ENCODE measurements at regions not wholly inside any gene's neighbourhood (a gene's known extent, or its start where the extent isn't known, plus 50 kb on each side); places are given as distances from the start of the nearest gene placed in this dataset.

GRCh38 chr12:114967151-114967550 lies 283.2 kb upstream of the TBX3 start:
- dilution Hi-C loops (cut with MboI; ENCODE audit: extremely low pct_ligation_motif_present, low sequenced_read_pairs): no loop called here
- POLR2A ChIA-PET: no interaction called here
- no peak overlapping the region for H3K27ac ChIP-seq (ENCODE audit: insufficient read depth, low read depth, low read length)
- no peak overlapping the region for H3K9ac ChIP-seq (replicated peaks; ENCODE audit: extremely low read depth, insufficient read depth, low read length)
- H3K79me2 ChIP-seq (ENCODE audit: control insufficient read depth, insufficient read depth, low read length): no peaks in the 10 kb centered on the region
- H3K4me3 ChIP-seq (replicated peaks in 1 of 3; ENCODE audit: insufficient read depth in 1 of 3, low read depth in 1 of 3, low read length in 3 of 3): no peak overlapping the region
- no TSS peak for BruUV-seq (replicated peaks)
- no peak overlapping the region for H2AFZ ChIP-seq (ENCODE audit: low read depth, low read length)
- no peaks in the 10 kb centered on the region for H3K9me3 ChIP-seq (replicated peaks; ENCODE audit: control insufficient read depth, insufficient read depth, low read length)
- no peak overlapping the region for H3K4me2 ChIP-seq (ENCODE audit: insufficient read depth, low read length)
- intact Hi-C loops (cut with micrococcal nuclease): no loop called here
- FAIRE-seq (no peak), DNase-seq (ENCODE audit: low read depth, low spot score) (no peak)
- H4K20me1 ChIP-seq (replicated peaks; ENCODE audit: control insufficient read depth, extremely low read depth, insufficient read depth, low read length): no peaks in the 10 kb centered on the region
- H3K36me3 ChIP-seq (ENCODE audit: control insufficient read depth in 2 of 2, extremely low read depth in 1 of 2, insufficient read depth in 2 of 2, low read length in 2 of 2): no peaks in the 10 kb centered on the region
- TF ChIP-seq MYC (IDR thresholded peaks at IDR 0.05; ENCODE audit: low read depth, low read length): no peak
- no peak for TF ChIP-seq JUN (IDR thresholded peaks at IDR 0.05; ENCODE audit: borderline replicate concordance, insufficient read depth, insufficient read length, low read depth)
- no peak for TF ChIP-seq FOS (IDR thresholded peaks at IDR 0.05; ENCODE audit: borderline replicate concordance, insufficient read depth, low read length)
- no peaks in the 10 kb centered on the region for H3K4me1 ChIP-seq (ENCODE audit: control insufficient read depth, extremely low read depth, insufficient read depth, low read length)
- CTCF ChIA-PET: no interaction called here
- no peaks in the 10 kb centered on the region for H3K27me3 ChIP-seq (ENCODE audit: control insufficient read depth in 2 of 2, insufficient read depth in 2 of 2, low read length in 2 of 2)
- H3K9me1 ChIP-seq (replicated peaks; ENCODE audit: control insufficient read depth, extremely low read depth, insufficient read depth, low read length): no peaks in the 10 kb centered on the region

- CTCF ChIA-PET: no interaction called here
- Histone ChIP-seq H2AFZ (ENCODE audit: low read depth, low read length) (no peak overlapping the region), H3K9ac (replicated peaks; ENCODE audit: extremely low read depth, insufficient read depth, low read length) (no peak overlapping the region), H3K4me3 (replicated peaks in 1 of 3; ENCODE audit: insufficient read depth in 1 of 3, low read depth in 1 of 3, low read length in 3 of 3) (no peak overlapping the region), H3K4me2 (ENCODE audit: insufficient read depth, low read length) (no peak overlapping the region), H3K79me2 (ENCODE audit: control insufficient read depth, insufficient read depth, low read length) (no peaks in the 10 kb centered on the region), H3K9me3 (replicated peaks; ENCODE audit: control insufficient read depth, insufficient read depth, low read length) (no peaks in the 10 kb centered on the region), H3K9me1 (replicated peaks; ENCODE audit: control insufficient read depth, extremely low read depth, insufficient read depth, low read length) (no peaks in the 10 kb centered on the region), H3K27ac (ENCODE audit: insufficient read depth, low read depth, low read length) (no peak overlapping the region), H4K20me1 (replicated peaks; ENCODE audit: control insufficient read depth, extremely low read depth, insufficient read depth, low read length) (no peaks in the 10 kb centered on the region), H3K4me1 (ENCODE audit: control insufficient read depth, extremely low read depth, insufficient read depth, low read length) (no peaks in the 10 kb centered on the region), H3K27me3 (ENCODE audit: control insufficient read depth in 2 of 2, insufficient read depth in 2 of 2, low read length in 2 of 2) (no peaks in the 10 kb centered on the region), H3K36me3 (ENCODE audit: control insufficient read depth in 2 of 2, extremely low read depth in 1 of 2, insufficient read depth in 2 of 2, low read length in 2 of 2) (no peaks in the 10 kb centered on the region)
- POLR2A ChIA-PET: no interaction called here
- dilution Hi-C loops (cut with MboI; ENCODE audit: extremely low pct_ligation_motif_present, low sequenced_read_pairs) (no loop called here), intact Hi-C loops (cut with micrococcal nuclease) (no loop called here)
- DNase-seq (ENCODE audit: low read depth, low spot score) (no peak), FAIRE-seq (no peak)
- no TSS peak for BruUV-seq (replicated peaks)
- TF ChIP-seq GATA2 (IDR thresholded peaks at IDR 0.05; ENCODE audit: insufficient read depth, insufficient read length, low read depth, low read length): no peak
- no peak for TF ChIP-seq CTCF (IDR thresholded peaks at IDR 0.05; ENCODE audit: extremely low read depth in 1 of 2, insufficient read depth in 1 of 2, low read depth in 1 of 2, low read length in 2 of 2)
- TF ChIP-seq POLR2A (IDR thresholded peaks at IDR 0.05; ENCODE audit: low read depth, low read length): no peak
- TF ChIP-seq FOS (IDR thresholded peaks at IDR 0.05; ENCODE audit: borderline replicate concordance, insufficient read depth, low read length): no peak
- TF ChIP-seq EZH2 (IDR thresholded peaks at IDR 0.05; ENCODE audit: borderline replicate concordance, low read depth, low read length, severe bottlenecking): no peak
- TF ChIP-seq JUN (IDR thresholded peaks at IDR 0.05; ENCODE audit: borderline replicate concordance, insufficient read depth, insufficient read length, low read depth): no peak
- TF ChIP-seq MAX (IDR thresholded peaks at IDR 0.05; ENCODE audit: insufficient read depth, insufficient read length): no peak
- TF ChIP-seq MYC (IDR thresholded peaks at IDR 0.05; ENCODE audit: low read depth, low read length): no peak
- TF ChIP-seq POLR2AphosphoS5 (IDR thresholded peaks at IDR 0.05; ENCODE audit: insufficient read depth, low read depth, low read length): no peak
Observed at GRCh38 chr12:114964841-114965240, 280.9 kb upstream of the TBX3 start.

Data from endothelial cell of umbilical vein (primary cell).